NB4 (cell line): ENCODE measurements at regions not wholly inside any gene's neighbourhood (a gene's known extent, or its start where the extent isn't known, plus 50 kb on each side); places are given as distances from the start of the nearest gene placed in this dataset.

Source experiments
- POLR2A ChIP-seq: IDR thresholded peaks from 2 replicates; pipeline ENCODE4 v1.6.1; 2011; ENCODE audit warnings: mild to moderate bottlenecking; ENCODE audit not compliant: insufficient read length; ENCODE audit errors: extremely low read depth
- TF ChIP-seq, protein P1 (sequence below): IDR thresholded peaks from one replicate; pipeline ENCODE4 v1.5.1; 2012; ENCODE audit warnings: low read depth, low read length

GRCh38 chr5:113778147-113778546, 264.7 kb downstream of the YTHDC2 start:
- TF ChIP-seq, protein P1, sequence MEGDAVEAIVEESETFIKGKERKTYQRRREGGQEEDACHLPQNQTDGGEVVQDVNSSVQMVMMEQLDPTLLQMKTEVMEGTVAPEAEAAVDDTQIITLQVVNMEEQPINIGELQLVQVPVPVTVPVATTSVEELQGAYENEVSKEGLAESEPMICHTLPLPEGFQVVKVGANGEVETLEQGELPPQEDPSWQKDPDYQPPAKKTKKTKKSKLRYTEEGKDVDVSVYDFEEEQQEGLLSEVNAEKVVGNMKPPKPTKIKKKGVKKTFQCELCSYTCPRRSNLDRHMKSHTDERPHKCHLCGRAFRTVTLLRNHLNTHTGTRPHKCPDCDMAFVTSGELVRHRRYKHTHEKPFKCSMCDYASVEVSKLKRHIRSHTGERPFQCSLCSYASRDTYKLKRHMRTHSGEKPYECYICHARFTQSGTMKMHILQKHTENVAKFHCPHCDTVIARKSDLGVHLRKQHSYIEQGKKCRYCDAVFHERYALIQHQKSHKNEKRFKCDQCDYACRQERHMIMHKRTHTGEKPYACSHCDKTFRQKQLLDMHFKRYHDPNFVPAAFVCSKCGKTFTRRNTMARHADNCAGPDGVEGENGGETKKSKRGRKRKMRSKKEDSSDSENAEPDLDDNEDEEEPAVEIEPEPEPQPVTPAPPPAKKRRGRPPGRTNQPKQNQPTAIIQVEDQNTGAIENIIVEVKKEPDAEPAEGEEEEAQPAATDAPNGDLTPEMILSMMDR = no peak
- no peak for TF ChIP-seq POLR2A
